OCI-LY7 (cell line): ENCODE measurements at regions not wholly inside any gene's neighbourhood (a gene's known extent, or its start where the extent isn't known, plus 50 kb on each side); places are given as distances from the start of the nearest gene placed in this dataset.

ENCODE experiments used
- BruUV-seq: library from RNA; stranded (reverse); fragments of 400-500 nt; replicated peaks from 2 replicates; lab custom pipeline; 2021; lab: Mats Ljungman, UMichigan
- CTCF ChIA-PET: fragments of 300-600 bp; sonication (Branson Sonifier 250); formaldehyde crosslinking; loops from one replicate; lab custom pipeline; 2022; ENCODE audit warnings: antibody characterized with exemption; ENCODE audit not compliant: unreplicated experiment; lab: Charles Lee
- POLR2A ChIA-PET: fragments of 300-600 bp; sonication (Branson Sonifier 250); formaldehyde crosslinking; loops from one replicate; lab custom pipeline; 2022; ENCODE audit warnings: antibody characterized with exemption; lab: Charles Lee
- DNase-seq: peaks from one replicate; pipeline ENCODE4 v3.0.0-alpha.2; 2015; ENCODE audit warnings: low spot score
- H2AFZ ChIP-seq: fragments of 200-600 bp; sonication (generic), shearing (Covaris generic); 2 replicates; pipeline ENCODE4 v1.6.1; 2014; ENCODE audit warnings: mild to moderate bottlenecking, antibody characterized with exemption, low read length, moderate library complexity
- H3K27ac ChIP-seq: fragments of 200-600 bp; sonication (generic); 2 replicates; pipeline ENCODE4 v1.5.1; 2014; ENCODE audit warnings: mixed run types, low read depth, mild to moderate bottlenecking, moderate library complexity, low read length, inconsistent platforms; ENCODE audit not compliant: poor library complexity, severe bottlenecking
- H3K36me3 ChIP-seq: fragments of 200-600 bp; sonication (generic); 2 replicates; pipeline ENCODE4 v1.6.1; 2014; ENCODE audit warnings: mild to moderate bottlenecking, antibody characterized with exemption, low read length, moderate library complexity, mixed read lengths; ENCODE audit not compliant: insufficient read depth
- H3K4me1 ChIP-seq: fragments of 200-600 bp; sonication (generic); 2 replicates; pipeline ENCODE4 v1.5.1; 2014; ENCODE audit warnings: mild to moderate bottlenecking, low read length; ENCODE audit not compliant: insufficient read depth, poor library complexity, severe bottlenecking
- H3K4me2 ChIP-seq: fragments of 200-600 bp; sonication (generic); 2 replicates; pipeline ENCODE4 v1.6.1; 2014; ENCODE audit warnings: mild to moderate bottlenecking, low read length
- H3K4me3 ChIP-seq: fragments of 200-600 bp; sonication (generic); 2 replicates; pipeline ENCODE4 v1.5.1; 2014; ENCODE audit warnings: mild to moderate bottlenecking, low read depth, low read length; ENCODE audit not compliant: poor library complexity, severe bottlenecking
- H3K79me2 ChIP-seq: fragments of 200-600 bp; sonication (generic); 2 replicates; pipeline ENCODE4 v1.6.1; 2016; ENCODE audit warnings: low read depth, mild to moderate bottlenecking, low read length, moderate library complexity, mixed read lengths; ENCODE audit not compliant: insufficient read depth
- H3K9me2 ChIP-seq: fragments of 200-600 bp; sonication (generic); 2 replicates; pipeline ENCODE4 v1.6.1; 2016; ENCODE audit warnings: mild to moderate bottlenecking, low read length, mixed read lengths; ENCODE audit not compliant: insufficient read depth
- H3K9me3 ChIP-seq: fragments of 200-600 bp; sonication (generic); 2 replicates; pipeline ENCODE4 v1.6.1; 2014; ENCODE audit warnings: mild to moderate bottlenecking, mixed run types, low read length, mixed read lengths
- H4K20me1 ChIP-seq: fragments of 200-600 bp; sonication (generic); 2 replicates; pipeline ENCODE4 v1.6.1; 2014; ENCODE audit warnings: mild to moderate bottlenecking, antibody characterized with exemption, low read length, moderate library complexity, mixed read lengths; ENCODE audit not compliant: insufficient read depth
- EZH2phosphoT487 ChIP-seq: fragments of 200-600 bp; sonication (generic); IDR thresholded peaks from 2 replicates; pipeline ENCODE4 v1.6.1; 2018; ENCODE audit warnings: low read depth, borderline replicate concordance, mild to moderate bottlenecking, mixed run types, antibody characterized with exemption, low read length, moderate library complexity, mixed read lengths
- intact Hi-C: fragments of 100-400 bp; cut with micrococcal nuclease; formaldehyde crosslinking; loops from one replicate; pipeline ENCODE4 v1.10.0; 2022; ENCODE audit not compliant: unreplicated experiment
- TF ChIP-seq, protein P1 (sequence below): fragments of 200-600 bp; sonication (generic); conservative IDR thresholded peaks from 2 replicates; pipeline ENCODE4 v1.5.1; 2014; ENCODE audit warnings: mild to moderate bottlenecking, antibody characterized with exemption, low read length, moderate library complexity, mixed read lengths

DNA sequence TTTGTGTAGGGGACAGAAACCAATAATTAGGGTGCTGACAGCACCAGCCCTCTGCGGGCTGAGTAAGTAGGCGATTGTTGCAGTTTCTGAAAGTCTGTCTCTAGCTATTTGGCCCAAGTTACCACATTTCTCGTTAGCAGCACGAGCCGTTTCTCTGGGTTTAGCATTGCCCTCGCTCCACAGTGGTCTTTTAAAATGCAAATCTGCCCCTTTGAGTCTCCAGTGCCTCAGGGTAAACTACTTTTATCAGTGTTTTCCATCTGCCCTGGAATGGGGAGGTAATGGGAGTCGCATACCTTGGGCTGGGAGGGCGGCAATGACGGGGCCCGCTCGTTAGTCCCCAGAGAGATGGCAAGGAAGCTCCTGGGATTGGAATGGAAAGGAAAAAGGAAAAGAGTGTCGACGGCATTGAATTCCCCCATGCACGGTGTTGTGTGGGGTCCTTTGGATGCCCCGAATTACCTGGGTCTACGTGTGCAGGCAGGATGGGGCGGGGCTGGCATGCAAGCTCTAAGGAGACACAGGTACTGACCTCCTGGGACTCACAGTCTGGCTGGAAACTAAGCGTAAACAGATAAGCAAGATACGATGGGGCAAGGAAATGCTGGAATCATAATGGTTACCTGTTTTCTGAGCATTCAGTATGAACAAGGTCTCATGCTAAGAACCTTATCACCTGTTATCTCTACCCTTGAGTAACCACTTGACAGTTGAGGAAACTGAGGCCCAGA is 131.8 kb upstream of the MAP1LC3B2 start:
- no peak for DNase-seq
- Histone ChIP-seq H3K4me1 (no peaks in the 10 kb centered on the region), H3K27ac (no peak overlapping the region), H2AFZ (no peak overlapping the region), H3K9me2 (no peaks in the 10 kb centered on the region), H3K4me2 (no peak overlapping the region), H3K9me3 (no peaks in the 10 kb centered on the region), H3K79me2 (no peaks in the 10 kb centered on the region), H4K20me1 (no peaks in the 10 kb centered on the region), H3K4me3 (no peak overlapping the region), H3K36me3 (no peaks in the 10 kb centered on the region)
- intact Hi-C loops: no loop called here
- BruUV-seq: no TSS peak
- CTCF ChIA-PET: no interaction called here
- TF ChIP-seq, protein P1, sequence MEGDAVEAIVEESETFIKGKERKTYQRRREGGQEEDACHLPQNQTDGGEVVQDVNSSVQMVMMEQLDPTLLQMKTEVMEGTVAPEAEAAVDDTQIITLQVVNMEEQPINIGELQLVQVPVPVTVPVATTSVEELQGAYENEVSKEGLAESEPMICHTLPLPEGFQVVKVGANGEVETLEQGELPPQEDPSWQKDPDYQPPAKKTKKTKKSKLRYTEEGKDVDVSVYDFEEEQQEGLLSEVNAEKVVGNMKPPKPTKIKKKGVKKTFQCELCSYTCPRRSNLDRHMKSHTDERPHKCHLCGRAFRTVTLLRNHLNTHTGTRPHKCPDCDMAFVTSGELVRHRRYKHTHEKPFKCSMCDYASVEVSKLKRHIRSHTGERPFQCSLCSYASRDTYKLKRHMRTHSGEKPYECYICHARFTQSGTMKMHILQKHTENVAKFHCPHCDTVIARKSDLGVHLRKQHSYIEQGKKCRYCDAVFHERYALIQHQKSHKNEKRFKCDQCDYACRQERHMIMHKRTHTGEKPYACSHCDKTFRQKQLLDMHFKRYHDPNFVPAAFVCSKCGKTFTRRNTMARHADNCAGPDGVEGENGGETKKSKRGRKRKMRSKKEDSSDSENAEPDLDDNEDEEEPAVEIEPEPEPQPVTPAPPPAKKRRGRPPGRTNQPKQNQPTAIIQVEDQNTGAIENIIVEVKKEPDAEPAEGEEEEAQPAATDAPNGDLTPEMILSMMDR: no peak
- POLR2A ChIA-PET: interaction anchor here (0.7 kb wide), 1 partner anchor 416 kb away, joined by 4 read pairs; no protein-coding TSS in a partner anchor

DNA sequence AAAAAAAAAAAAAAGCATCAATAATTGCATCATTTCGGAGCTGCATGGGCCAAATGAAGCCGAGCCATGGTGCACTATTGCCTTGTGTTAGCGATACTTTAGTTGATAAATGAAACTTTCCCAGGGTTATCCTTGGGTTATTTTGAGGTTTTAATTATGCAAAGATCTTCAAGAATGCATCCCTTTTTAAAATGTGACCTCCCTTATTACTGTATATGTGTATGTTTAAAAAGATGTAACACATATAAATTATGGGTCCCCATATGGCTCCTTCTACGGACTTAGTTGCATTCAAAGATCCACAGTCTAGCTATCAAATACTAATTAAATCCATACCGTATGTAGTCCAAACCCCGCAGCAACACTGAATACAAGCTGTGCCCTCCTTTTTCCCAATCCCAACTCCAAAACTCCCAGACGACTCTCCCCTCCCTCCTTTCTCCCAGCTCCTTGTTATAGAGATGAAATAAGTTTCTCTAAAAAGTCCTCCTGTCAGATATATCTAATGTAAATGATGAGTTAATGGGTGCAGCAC is 129.3 kb upstream of the MAP1LC3B2 start:
- no peak for DNase-seq
- H3K27ac ChIP-seq: no peak overlapping the region
- no peaks in the 10 kb centered on the region for H3K9me2 ChIP-seq
- intact Hi-C loops: no loop called here
- no peaks in the 10 kb centered on the region for H3K79me2 ChIP-seq
- H3K4me3 ChIP-seq: no peak overlapping the region
- no peak overlapping the region for H2AFZ ChIP-seq
- H3K4me2 ChIP-seq: no peak overlapping the region
- no peaks in the 10 kb centered on the region for H3K36me3 ChIP-seq
- no peaks in the 10 kb centered on the region for H4K20me1 ChIP-seq
- H3K9me3 ChIP-seq: no peaks in the 10 kb centered on the region
- TF ChIP-seq EZH2phosphoT487: no peak
- TF ChIP-seq, protein P1: no peak
- no peaks in the 10 kb centered on the region for H3K4me1 ChIP-seq
- BruUV-seq: no TSS peak
- ChIA-PET CTCF (no interaction called here), POLR2A (interaction anchor here (0.7 kb wide), 2 partner anchors 131 to 408 kb away, joined by 3 to 5 read pairs; no protein-coding TSS in a partner anchor)

GRCh38 chr12:116430911-116431565 is 128.1 kb upstream of the MAP1LC3B2 start:
- Histone ChIP-seq H3K27ac (no peak overlapping the region), H3K36me3 (no peaks in the 10 kb centered on the region), H3K9me3 (no peaks in the 10 kb centered on the region), H2AFZ (no peak overlapping the region), H3K4me1 (no peaks in the 10 kb centered on the region), H3K9me2 (no peaks in the 10 kb centered on the region), H3K79me2 (no peaks in the 10 kb centered on the region), H3K4me2 (no peak overlapping the region), H3K4me3 (no peak overlapping the region), H4K20me1 (no peaks in the 10 kb centered on the region)
- DNase-seq: no peak
- BruUV-seq: no TSS peak
- ChIA-PET POLR2A (no interaction called here), CTCF (no interaction called here)
- intact Hi-C loops: no loop called here
- no peak for TF ChIP-seq EZH2phosphoT487
- TF ChIP-seq, protein P1: no peak
